GM12864 (cell line): ENCODE measurements at regions not wholly inside any gene's neighbourhood (a gene's known extent, or its start where the extent isn't known, plus 50 kb on each side); places are given as distances from the start of the nearest gene placed in this dataset.

ENCODE experiments used
- DNase-seq: peaks from one replicate; pipeline ENCODE4 v3.0.0-alpha.2; 2011; ENCODE audit warnings: low read depth
- H3K4me3 ChIP-seq: 2 replicates; pipeline ENCODE4 v1.5.1; 2011; ENCODE audit warnings: mild to moderate bottlenecking, low read depth, low read length, control low read depth
- TF ChIP-seq, protein P1 (sequence below): IDR thresholded peaks from 2 replicates; pipeline ENCODE4 v1.5.1; 2011; ENCODE audit warnings: low read depth, mild to moderate bottlenecking, moderate library complexity, low read length, control low read depth, inconsistent platforms; ENCODE audit errors: missing control alignments

DNA sequence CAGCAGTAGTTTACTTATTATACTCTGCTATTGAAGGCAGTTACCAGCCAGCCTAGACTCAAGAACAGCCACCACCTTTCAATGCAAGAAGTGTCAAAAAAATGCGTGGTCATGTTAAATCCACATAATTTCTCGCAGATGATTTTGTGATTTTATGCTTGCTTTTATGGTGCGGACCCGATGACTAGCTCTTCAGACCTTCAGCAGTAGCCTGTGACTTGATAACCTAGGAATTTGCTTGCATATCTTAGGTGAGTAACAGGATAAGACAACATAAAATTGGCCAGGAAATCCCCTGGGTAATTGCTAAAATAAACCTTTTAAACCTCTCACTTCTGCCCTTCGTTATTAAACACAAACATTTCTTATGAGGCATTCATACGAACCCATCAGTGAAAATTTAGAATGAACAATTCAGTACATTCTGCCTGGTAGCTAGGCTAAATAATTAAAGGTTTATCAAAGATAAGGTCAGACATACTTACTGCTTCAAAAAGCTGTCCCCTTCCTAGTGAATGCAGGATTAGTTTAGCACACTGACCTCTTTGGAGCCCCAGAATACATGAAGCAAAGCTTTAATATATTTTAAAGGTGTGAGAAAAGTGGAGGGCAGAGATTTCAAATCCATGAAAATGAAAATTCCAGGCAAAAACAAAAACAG, 798.8 kb downstream of the OTOL1 start:
- no peak overlapping the region for H3K4me3 ChIP-seq
- TF ChIP-seq, protein P1, sequence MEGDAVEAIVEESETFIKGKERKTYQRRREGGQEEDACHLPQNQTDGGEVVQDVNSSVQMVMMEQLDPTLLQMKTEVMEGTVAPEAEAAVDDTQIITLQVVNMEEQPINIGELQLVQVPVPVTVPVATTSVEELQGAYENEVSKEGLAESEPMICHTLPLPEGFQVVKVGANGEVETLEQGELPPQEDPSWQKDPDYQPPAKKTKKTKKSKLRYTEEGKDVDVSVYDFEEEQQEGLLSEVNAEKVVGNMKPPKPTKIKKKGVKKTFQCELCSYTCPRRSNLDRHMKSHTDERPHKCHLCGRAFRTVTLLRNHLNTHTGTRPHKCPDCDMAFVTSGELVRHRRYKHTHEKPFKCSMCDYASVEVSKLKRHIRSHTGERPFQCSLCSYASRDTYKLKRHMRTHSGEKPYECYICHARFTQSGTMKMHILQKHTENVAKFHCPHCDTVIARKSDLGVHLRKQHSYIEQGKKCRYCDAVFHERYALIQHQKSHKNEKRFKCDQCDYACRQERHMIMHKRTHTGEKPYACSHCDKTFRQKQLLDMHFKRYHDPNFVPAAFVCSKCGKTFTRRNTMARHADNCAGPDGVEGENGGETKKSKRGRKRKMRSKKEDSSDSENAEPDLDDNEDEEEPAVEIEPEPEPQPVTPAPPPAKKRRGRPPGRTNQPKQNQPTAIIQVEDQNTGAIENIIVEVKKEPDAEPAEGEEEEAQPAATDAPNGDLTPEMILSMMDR, result no peak
- no peak for DNase-seq

DNA sequence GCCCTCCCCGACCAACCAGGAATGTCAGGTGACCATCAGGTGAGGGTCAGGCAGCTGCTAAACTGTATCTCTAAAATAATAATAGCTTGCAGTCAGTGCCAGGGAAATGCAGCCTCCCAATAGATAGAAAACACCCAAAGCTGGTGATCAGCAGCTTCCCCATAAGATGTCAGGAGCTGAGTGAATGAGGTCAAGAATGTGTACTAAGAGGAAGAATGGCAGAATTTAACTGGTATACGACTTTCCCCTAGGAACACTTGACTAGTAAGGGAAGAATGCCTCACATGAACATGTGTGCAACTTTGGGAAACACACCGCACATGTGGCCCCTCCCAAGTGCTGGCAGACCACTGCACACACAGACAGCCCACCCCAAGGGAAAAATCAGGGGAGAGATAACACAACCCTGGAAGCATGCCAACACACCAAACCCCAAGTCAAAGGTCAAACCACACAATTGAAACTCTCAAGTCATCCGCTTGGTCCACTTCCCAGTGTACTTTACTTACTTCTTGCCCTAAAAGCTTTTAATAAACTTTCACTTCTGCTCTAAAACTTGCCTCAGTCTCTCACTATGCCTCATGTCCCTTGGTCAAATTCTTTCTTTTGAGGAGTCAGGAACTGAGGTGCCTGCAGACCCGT, 806.5 kb downstream of the OTOL1 start:
- no peak overlapping the region for H3K4me3 ChIP-seq
- DNase-seq, result no peak
- TF ChIP-seq, protein P1, result no peak

DNA sequence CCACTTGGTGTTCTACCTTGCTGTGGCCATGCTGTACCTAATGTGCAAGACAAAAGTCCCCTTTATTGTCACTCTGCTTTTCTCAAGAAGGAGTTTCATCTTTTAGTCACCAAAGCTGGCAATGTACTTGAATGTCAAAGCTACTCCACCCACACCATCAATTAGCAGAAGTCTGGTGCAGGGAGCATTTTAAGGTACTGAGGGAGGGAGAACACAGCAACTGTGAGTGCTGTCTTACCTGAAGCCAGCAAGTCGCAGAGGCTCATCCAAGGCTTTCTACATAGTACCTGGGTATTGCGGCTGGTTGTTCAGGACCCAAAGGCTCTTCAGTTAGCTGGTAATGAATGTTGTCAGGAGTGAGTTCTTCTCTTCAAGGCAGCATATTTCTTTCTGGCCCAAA, 820.4 kb downstream of the OTOL1 start:
- no peak overlapping the region for H3K4me3 ChIP-seq
- DNase-seq, result no peak
- TF ChIP-seq, protein P1, result no peak

DNA sequence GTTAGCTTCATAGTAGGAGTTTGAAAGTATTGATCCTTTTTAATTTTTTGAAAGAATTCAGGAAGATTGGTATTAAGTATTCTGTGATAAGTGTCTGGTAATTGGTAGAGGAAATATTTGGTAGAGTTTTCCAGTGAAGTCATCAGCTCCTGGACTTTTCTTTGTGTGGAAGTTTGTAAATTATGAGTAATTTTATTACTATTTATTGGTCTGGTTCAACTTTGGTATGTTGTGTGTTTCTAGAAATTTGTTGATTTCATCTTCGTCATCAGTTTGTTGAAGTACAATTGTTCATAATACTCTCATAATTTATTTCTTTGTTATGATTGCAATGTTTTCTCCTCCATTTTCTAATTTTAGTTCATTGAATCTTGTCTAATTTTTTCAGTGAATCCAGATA, 832.0 kb downstream of the OTOL1 start:
- TF ChIP-seq, protein P1, result no peak
- DNase-seq, result no peak
- H3K4me3 ChIP-seq, result no peak overlapping the region

DNA sequence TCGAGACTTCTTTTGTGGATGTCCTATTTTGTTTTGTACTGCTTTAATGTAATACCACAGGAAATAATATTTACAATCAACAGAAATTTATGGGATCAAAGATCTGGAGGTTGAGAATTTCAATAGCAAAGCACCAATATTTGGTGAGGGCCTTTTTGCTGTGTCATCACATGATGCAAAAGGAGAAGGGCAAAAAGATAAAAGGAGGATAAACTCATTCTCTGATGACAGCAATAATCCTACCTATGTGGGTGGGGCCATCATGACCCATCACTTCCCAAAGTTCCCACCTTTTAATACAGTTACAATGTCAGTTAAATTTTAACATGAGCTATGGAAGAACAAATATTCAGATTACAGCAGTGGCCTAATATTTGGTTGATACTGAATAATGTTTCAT, 832.9 kb downstream of the OTOL1 start:
- DNase-seq, result no peak
- no peak overlapping the region for H3K4me3 ChIP-seq
- TF ChIP-seq, protein P1, result no peak

DNA sequence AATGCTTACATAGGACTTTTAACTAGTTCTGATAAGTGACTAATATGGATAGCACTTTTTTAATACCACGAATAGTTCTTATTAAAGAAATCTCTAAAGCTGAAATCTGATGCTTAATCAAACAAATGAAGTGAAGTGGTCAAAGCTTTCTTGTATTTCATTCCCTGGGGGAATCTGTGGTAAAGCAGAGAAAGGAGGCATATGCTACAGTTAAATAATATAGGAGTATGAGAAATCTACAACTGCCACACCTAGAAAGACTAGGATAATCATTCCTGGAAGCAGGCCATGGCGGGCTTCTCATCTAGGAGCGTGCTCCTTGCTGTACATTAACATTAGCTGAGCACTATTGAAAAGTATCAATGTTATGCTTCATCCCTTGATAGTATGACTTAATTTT, 835.7 kb downstream of the OTOL1 start:
- TF ChIP-seq, protein P1, result no peak
- no peak for DNase-seq
- no peak overlapping the region for H3K4me3 ChIP-seq

DNA sequence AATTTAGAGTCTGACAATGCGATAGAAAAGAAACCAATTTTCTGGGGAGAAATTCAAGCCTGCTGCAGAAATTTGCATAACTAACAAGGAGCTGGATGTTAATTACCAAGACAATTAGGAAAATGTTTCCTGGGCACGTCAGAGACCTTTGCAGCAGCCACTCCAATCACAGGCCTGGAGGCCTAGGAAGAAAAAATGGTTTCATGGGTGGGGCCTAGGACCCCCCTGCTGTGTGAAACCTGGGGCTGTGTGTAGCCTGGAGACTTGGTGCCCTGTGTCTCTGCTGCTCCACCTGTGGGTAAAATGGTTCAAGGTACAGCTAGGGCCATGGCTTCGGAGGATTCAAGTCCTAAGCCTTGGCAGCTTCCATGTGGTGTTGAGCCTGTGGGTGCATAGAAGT, 837.9 kb downstream of the OTOL1 start:
- TF ChIP-seq, protein P1, result no peak
- H3K4me3 ChIP-seq, result no peak overlapping the region
- DNase-seq, result no peak
